WTC11 (cell line): ENCODE measurements at regions not wholly inside any gene's neighbourhood (a gene's known extent, or its start where the extent isn't known, plus 50 kb on each side); places are given as distances from the start of the nearest gene placed in this dataset.

Experiments
- ATAC-seq: fragments of 200-7000 bp; cut with Tn5 transposase; 2 replicates; pipeline ENCODE4 v1.10.0; 2021; ENCODE audit warnings: mild to moderate bottlenecking, moderate library complexity
- CTCF ChIA-PET: fragments of 300-600 bp; sonication (Branson Sonifier 250); formaldehyde crosslinking; loops from one replicate; lab custom pipeline; 2021; ENCODE audit warnings: antibody characterized with exemption; lab: Charles Lee
- POLR2A ChIA-PET: fragments of 350-600 bp; sonication (Branson Sonifier 250); formaldehyde crosslinking; loops from one replicate; lab custom pipeline; 2021; ENCODE audit warnings: antibody characterized with exemption; lab: Charles Lee
- DNase-seq: peaks from one replicate; pipeline ENCODE4 v3.0.0; 2021; ENCODE audit warnings: low spot score
- H3K27ac Mint-ChIP-seq: 2 replicates; pipeline ENCODE4 v1.8.0; 2021; ENCODE audit warnings: mixed read lengths
- H3K27me3 Mint-ChIP-seq: 2 replicates; pipeline ENCODE4 v1.8.0; 2021; ENCODE audit warnings: low read depth, mild to moderate bottlenecking, moderate library complexity, mixed read lengths
- H3K36me3 Mint-ChIP-seq: 2 replicates; pipeline ENCODE4 v1.8.0; 2021; ENCODE audit warnings: mixed read lengths
- H3K4me1 Mint-ChIP-seq: 2 replicates; pipeline ENCODE4 v1.8.0; 2022; ENCODE audit warnings: mixed read lengths
- H3K4me3 Mint-ChIP-seq: 2 replicates; pipeline ENCODE4 v1.8.0; 2021; ENCODE audit warnings: mild to moderate bottlenecking, moderate library complexity, mixed read lengths
- H3K9me3 Mint-ChIP-seq: 2 replicates; pipeline ENCODE4 v1.8.0; 2021; ENCODE audit warnings: mixed read lengths
- AR ChIP-seq: fragments of 250-450 bp; sonication (Bioruptor Pico); IDR thresholded peaks from 2 replicates; pipeline ENCODE4 v1.9.0; 2021; ENCODE audit warnings: mild to moderate bottlenecking
- ATF2 ChIP-seq: sonication (generic); formaldehyde crosslinking; IDR thresholded peaks from 2 replicates; pipeline ENCODE4 v1.8.1; 2022; ENCODE audit warnings: low read depth, missing genetic modification reagents, borderline replicate concordance
- CREB1 ChIP-seq: sonication (generic); formaldehyde crosslinking; IDR thresholded peaks from 2 replicates; pipeline ENCODE4 v1.8.0; 2023; ENCODE audit warnings: mild to moderate bottlenecking, missing genetic modification reagents
- ESRRA ChIP-seq: sonication (generic); formaldehyde crosslinking; IDR thresholded peaks from 2 replicates; pipeline ENCODE4 v1.8.1; 2022; ENCODE audit warnings: mild to moderate bottlenecking, missing genetic modification reagents, borderline replicate concordance
- FOXJ3 ChIP-seq: sonication (generic); formaldehyde crosslinking; IDR thresholded peaks from 2 replicates; pipeline ENCODE4 v1.9.0; 2021; ENCODE audit warnings: missing genetic modification reagents, mild to moderate bottlenecking, borderline replicate concordance
- GABPB1 ChIP-seq: sonication (generic); formaldehyde crosslinking; IDR thresholded peaks from 2 replicates; pipeline ENCODE4 v1.8.1; 2023; ENCODE audit warnings: mild to moderate bottlenecking, missing genetic modification reagents
- IRF2 ChIP-seq: sonication (generic); formaldehyde crosslinking; IDR thresholded peaks from 2 replicates; pipeline ENCODE4 v1.8.0; 2022; ENCODE audit warnings: low read depth, missing genetic modification reagents, borderline replicate concordance
- JAZF1 ChIP-seq: fragments of 250-450 bp; sonication (Bioruptor Pico); IDR thresholded peaks from 2 replicates; pipeline ENCODE4 v1.9.0; 2021; ENCODE audit warnings: moderate library complexity, mild to moderate bottlenecking, inconsistent platforms
- JUN ChIP-seq: sonication (generic); formaldehyde crosslinking; IDR thresholded peaks from 2 replicates; pipeline ENCODE4 v1.8.0; 2023; ENCODE audit warnings: mild to moderate bottlenecking, missing genetic modification reagents
- NR2C2 ChIP-seq: sonication (generic); formaldehyde crosslinking; IDR thresholded peaks from 2 replicates; pipeline ENCODE4 v1.8.0; 2022; ENCODE audit warnings: mild to moderate bottlenecking, missing genetic modification reagents
- ZNF121 ChIP-seq: sonication (generic); formaldehyde crosslinking; IDR thresholded peaks from 2 replicates; pipeline ENCODE4 v1.8.0; 2023; ENCODE audit warnings: missing genetic modification reagents
- ZNF232 ChIP-seq: sonication (generic); formaldehyde crosslinking; IDR thresholded peaks from 2 replicates; pipeline ENCODE4 v1.8.0; 2022; ENCODE audit warnings: mild to moderate bottlenecking, missing genetic modification reagents
- ZNF263 ChIP-seq: sonication (generic); formaldehyde crosslinking; IDR thresholded peaks from 2 replicates; pipeline ENCODE4 v1.8.1; 2022; ENCODE audit warnings: low read depth, mild to moderate bottlenecking, moderate library complexity, missing genetic modification reagents
- ZNF396 ChIP-seq: fragments of 250-450 bp; sonication (Bioruptor Pico); IDR thresholded peaks from 2 replicates; pipeline ENCODE4 v1.8.0; 2021; ENCODE audit warnings: mild to moderate bottlenecking, moderate library complexity, borderline replicate concordance
- ZNF512 ChIP-seq: sonication (generic); formaldehyde crosslinking; IDR thresholded peaks from 2 replicates; pipeline ENCODE4 v1.8.1; 2022; ENCODE audit warnings: missing genetic modification reagents, borderline replicate concordance
- ZSCAN18 ChIP-seq: fragments of 250-450 bp; sonication (Bioruptor Pico); IDR thresholded peaks from 2 replicates; pipeline ENCODE4 v2.1.2; 2022; ENCODE audit warnings: mild to moderate bottlenecking, moderate library complexity
- TF ChIP-seq, protein P1 (sequence below): sonication (generic); formaldehyde crosslinking; IDR thresholded peaks from 2 replicates; pipeline ENCODE4 v1.8.1; 2023; ENCODE audit warnings: mild to moderate bottlenecking, moderate library complexity, missing genetic modification reagents
- TF ChIP-seq, protein P2 (sequence below): sonication (generic); formaldehyde crosslinking; IDR thresholded peaks from 2 replicates; pipeline ENCODE4 v1.8.0; 2022; ENCODE audit warnings: mild to moderate bottlenecking, missing genetic modification reagents

DNA sequence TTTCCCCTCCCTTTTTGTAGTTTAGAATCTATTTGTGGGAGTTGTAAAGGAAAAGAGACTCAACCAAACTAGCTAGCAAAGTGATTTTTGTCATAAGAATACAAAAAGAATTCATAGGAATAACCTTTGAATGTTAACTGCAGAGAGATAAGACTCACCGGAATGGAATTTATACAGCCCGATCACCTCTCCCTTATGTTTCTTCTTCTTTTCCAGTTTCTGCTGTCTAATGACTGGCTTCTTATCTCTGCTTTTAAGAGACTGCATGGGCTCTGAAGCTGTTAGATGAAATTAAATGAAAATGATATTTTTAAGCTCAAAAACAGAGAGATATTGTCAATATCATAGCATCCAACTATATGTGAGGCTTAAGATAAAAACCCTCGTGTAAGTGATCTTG is 1095.9 kb downstream of the REEP3 start:
- no peak overlapping the region for H3K4me3 Mint-ChIP-seq
- DNase-seq: no peak

More for the DNA sequence above, 1095.9 kb downstream of the REEP3 start:
- Mint-ChIP-seq H3K36me3 (no peaks in the 10 kb centered on the region), H3K27ac (no peak overlapping the region), H3K9me3 (no peaks in the 10 kb centered on the region), H3K4me1 (no peaks in the 10 kb centered on the region), H3K27me3 (no peaks in the 10 kb centered on the region)
- CTCF ChIA-PET: no interaction called here
- POLR2A ChIA-PET: no interaction called here
- TF ChIP-seq IRF2 (CRISPR knock-in tag) (no peak), ZNF232 (no peak), ZNF121 (no peak), NR2C2 (CRISPR knock-in tag) (no peak), ZNF396 (CRISPR knock-in tag) (no peak), CREB1 (CRISPR knock-in tag) (no peak), JUN (CRISPR knock-in tag) (no peak), GABPB1 (CRISPR knock-in tag) (no peak), ZNF263 (CRISPR knock-in tag) (no peak), JAZF1 (CRISPR knock-in tag) (no peak), ZSCAN18 (CRISPR knock-in tag) (no peak), ZNF512 (no peak), ESRRA (no peak), FOXJ3 (CRISPR knock-in tag) (no peak), AR (no peak), ATF2 (no peak)
- TF ChIP-seq, protein P1, sequence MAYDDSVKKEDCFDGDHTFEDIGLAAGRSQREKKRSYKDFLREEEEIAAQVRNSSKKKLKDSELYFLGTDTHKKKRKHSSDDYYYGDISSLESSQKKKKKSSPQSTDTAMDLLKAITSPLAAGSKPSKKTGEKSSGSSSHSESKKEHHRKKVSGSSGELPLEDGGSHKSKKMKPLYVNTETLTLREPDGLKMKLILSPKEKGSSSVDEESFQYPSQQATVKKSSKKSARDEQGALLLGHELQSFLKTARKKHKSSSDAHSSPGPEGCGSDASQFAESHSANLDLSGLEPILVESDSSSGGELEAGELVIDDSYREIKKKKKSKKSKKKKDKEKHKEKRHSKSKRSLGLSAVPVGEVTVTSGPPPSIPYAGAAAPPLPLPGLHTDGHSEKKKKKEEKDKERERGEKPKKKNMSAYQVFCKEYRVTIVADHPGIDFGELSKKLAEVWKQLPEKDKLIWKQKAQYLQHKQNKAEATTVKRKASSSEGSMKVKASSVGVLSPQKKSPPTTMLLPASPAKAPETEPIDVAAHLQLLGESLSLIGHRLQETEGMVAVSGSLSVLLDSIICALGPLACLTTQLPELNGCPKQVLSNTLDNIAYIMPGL (CRISPR knock-in tag): no peak
- TF ChIP-seq, protein P2, sequence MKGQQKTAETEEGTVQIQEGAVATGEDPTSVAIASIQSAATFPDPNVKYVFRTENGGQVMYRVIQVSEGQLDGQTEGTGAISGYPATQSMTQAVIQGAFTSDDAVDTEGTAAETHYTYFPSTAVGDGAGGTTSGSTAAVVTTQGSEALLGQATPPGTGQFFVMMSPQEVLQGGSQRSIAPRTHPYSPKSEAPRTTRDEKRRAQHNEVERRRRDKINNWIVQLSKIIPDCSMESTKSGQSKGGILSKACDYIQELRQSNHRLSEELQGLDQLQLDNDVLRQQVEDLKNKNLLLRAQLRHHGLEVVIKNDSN (CRISPR knock-in tag): no peak
- TF ChIP-seq, all 79 proteins: peak for 0
- no peak for ATAC-seq
